HK-2 (cell line): ENCODE measurements at regions not wholly inside any gene's neighbourhood (a gene's known extent, or its start where the extent isn't known, plus 50 kb on each side); places are given as distances from the start of the nearest gene placed in this dataset.

Experiments used
- DNase-seq: peaks from one replicate; pipeline ENCODE4 v3.0.0-alpha.2; 2018; ENCODE audit not compliant: unreplicated experiment

GRCh38 chr4:53777244-53777984, 186.1 kb upstream of the LNX1 start:
- DNase-seq = no peak

GRCh38 chr4:53776141-53776540, 184.9 kb upstream of the LNX1 start:
- no peak for DNase-seq

- DNase-seq = no peak
Observed at GRCh38 chr4:53775381-53775780, 184.1 kb upstream of the LNX1 start.

- DNase-seq = no peak
Observed at GRCh38 chr4:53771326-53771725, 180.0 kb upstream of the LNX1 start.

GRCh38 chr4:53767482-53767881, 176.2 kb upstream of the LNX1 start:
- DNase-seq = no peak

- DNase-seq = no peak
Observed at GRCh38 chr4:53764761-53765490, 173.6 kb upstream of the LNX1 start.

GRCh38 chr4:53763813-53764597, 172.7 kb upstream of the LNX1 start:
- DNase-seq = no peak

- DNase-seq = no peak
Observed at GRCh38 chr4:53755656-53756055, 164.4 kb upstream of the LNX1 start.

- DNase-seq = no peak
Observed at GRCh38 chr4:53752124-53752523, 160.8 kb upstream of the LNX1 start.

GRCh38 chr4:53748328-53748772, 157.1 kb upstream of the LNX1 start:
- no peak for DNase-seq

- no peak for DNase-seq
Observed at GRCh38 chr4:53747401-53747800, 156.1 kb upstream of the LNX1 start.

GRCh38 chr4:53744446-53745160, 153.3 kb upstream of the LNX1 start:
- no peak for DNase-seq

- no peak for DNase-seq
Observed at GRCh38 chr4:53734584-53735353, 143.5 kb upstream of the LNX1 start.

GRCh38 chr4:53734182-53734581, 142.9 kb upstream of the LNX1 start:
- DNase-seq = no peak

GRCh38 chr4:53732661-53733060, 141.4 kb upstream of the LNX1 start:
- no peak for DNase-seq

GRCh38 chr4:53730031-53730805, 138.9 kb upstream of the LNX1 start:
- no peak for DNase-seq

GRCh38 chr4:53722110-53722509, 130.8 kb upstream of the LNX1 start:
- DNase-seq = no peak

GRCh38 chr4:53721263-53721662, 130.0 kb upstream of the LNX1 start:
- no peak for DNase-seq

GRCh38 chr4:53720776-53721175, 129.5 kb upstream of the LNX1 start:
- DNase-seq = no peak

- no peak for DNase-seq
Observed at GRCh38 chr4:53717064-53717549, 125.8 kb upstream of the LNX1 start.
